Stomach smooth muscle (tissue), 2 donors: ENCODE measurements at regions not wholly inside any gene's neighbourhood (a gene's known extent, or its start where the extent isn't known, plus 50 kb on each side); places are given as distances from the start of the nearest gene placed in this dataset.
"Not testable (repeated sequence)": the region's sequence is repeated elsewhere in the genome, so short reads cannot be mapped to it uniquely, and the experiment has no call there.

Experiments used
- H3K27ac ChIP-seq: one replicate; pipeline ENCODE4 v1.7.0; 2013; ENCODE audit warnings: mild to moderate bottlenecking, low read length, inconsistent platforms
- H3K27me3 ChIP-seq, 2 donors: one replicate each; pipeline ENCODE4 v1.7.0; 2013; ENCODE audit warnings: low read length in 2 of 2; ENCODE audit not compliant: insufficient read depth in 2 of 2, control insufficient read depth in 1 of 2
- H3K36me3 ChIP-seq, 2 donors: one replicate each; pipeline ENCODE4 v1.7.0; 2013; ENCODE audit warnings: low read length in 2 of 2; ENCODE audit not compliant: control insufficient read depth in 2 of 2, insufficient read depth in 2 of 2
- H3K4me1 ChIP-seq: one replicate; pipeline ENCODE4 v1.7.0; 2013; ENCODE audit warnings: low read length; ENCODE audit not compliant: control insufficient read depth, insufficient read depth
- H3K4me3 ChIP-seq, 2 donors: one replicate each; pipeline ENCODE4 v1.7.0; 2013; ENCODE audit warnings: low read length in 2 of 2
- H3K9ac ChIP-seq, 2 donors: one replicate each; pipeline ENCODE4 v1.7.0; 2013; ENCODE audit warnings: low read length in 2 of 2, mild to moderate bottlenecking in 1 of 2
- H3K9me3 ChIP-seq, 2 donors: one replicate each; pipeline ENCODE4 v1.7.0; 2013; ENCODE audit warnings: low read length in 2 of 2; ENCODE audit not compliant: control insufficient read depth in 2 of 2
- donor health status: healthy.
- donor health status: Pancreatic carcinoma.

GRCh38 chr9:32045513-32045912, 338.9 kb upstream of the ACO1 start:
- Histone ChIP-seq H3K4me3 (no peak overlapping the region), H3K9ac (no peak overlapping the region), H3K4me1 (no peaks in the 10 kb centered on the region), H3K27ac (no peak overlapping the region), H3K27me3 (no peaks in the 10 kb centered on the region), H3K9me3 (no peaks in the 10 kb centered on the region), H3K36me3 (no peaks in the 10 kb centered on the region)

GRCh38 chr9:32067261-32067660, 317.2 kb upstream of the ACO1 start:
- Histone ChIP-seq H3K4me1 (no peaks in the 10 kb centered on the region), H3K4me3 (no peak overlapping the region), H3K9me3 (no peaks in the 10 kb centered on the region), H3K36me3 (no peaks in the 10 kb centered on the region), H3K27ac (no peak overlapping the region), H3K9ac (no peak overlapping the region), H3K27me3 (no peaks in the 10 kb centered on the region)

DNA sequence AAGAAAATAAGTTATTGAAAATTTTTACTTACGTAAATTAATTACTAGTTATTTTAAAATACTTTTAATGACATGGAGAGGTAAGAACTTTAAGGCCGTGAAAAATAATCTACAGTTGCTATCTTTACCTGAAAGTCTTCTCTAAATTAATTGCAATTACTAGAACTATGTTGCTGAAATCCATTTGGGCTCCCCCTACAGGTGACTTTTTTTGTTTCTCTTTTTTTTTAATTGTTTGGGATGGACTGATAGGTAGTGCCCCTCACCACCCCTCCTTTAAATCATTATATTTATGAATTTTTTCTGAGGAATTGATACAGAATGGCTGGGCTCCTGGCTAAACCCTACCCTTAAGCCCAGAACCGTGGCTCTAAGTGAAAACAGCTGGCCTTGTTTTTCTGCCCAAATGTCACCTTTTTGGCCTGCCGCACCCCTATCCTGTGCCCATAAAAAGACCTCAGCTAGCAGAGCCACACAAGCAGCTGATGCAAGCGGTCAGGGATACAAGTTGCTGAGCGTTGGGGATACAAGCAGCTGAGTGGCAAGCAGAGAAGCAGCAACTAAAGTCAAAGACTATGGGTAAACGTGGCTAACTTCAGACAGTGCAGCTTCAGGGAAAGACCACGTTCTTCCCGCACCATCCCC, 315.2 kb upstream of the ACO1 start:
- no peaks in the 10 kb centered on the region for H3K4me1 ChIP-seq
- no peak overlapping the region for H3K9ac ChIP-seq
- no peak overlapping the region for H3K4me3 ChIP-seq
- no peaks in the 10 kb centered on the region for H3K27me3 ChIP-seq
- H3K36me3 ChIP-seq: no peaks in the 10 kb centered on the region
- no peak overlapping the region for H3K27ac ChIP-seq
- no peaks in the 10 kb centered on the region for H3K9me3 ChIP-seq

- Histone ChIP-seq H3K27me3 (no peaks in the 10 kb centered on the region), H3K9ac (no peak overlapping the region), H3K4me1 (no peaks in the 10 kb centered on the region), H3K9me3 (peaks cover 0 to 2% of the 10 kb centered on the region in 2 donors), H3K4me3 (no peak overlapping the region), H3K27ac (no peak overlapping the region), H3K36me3 (no peaks in the 10 kb centered on the region)
Measured at GRCh38 chr9:32069969-32070368, 314.5 kb upstream of the ACO1 start.

DNA sequence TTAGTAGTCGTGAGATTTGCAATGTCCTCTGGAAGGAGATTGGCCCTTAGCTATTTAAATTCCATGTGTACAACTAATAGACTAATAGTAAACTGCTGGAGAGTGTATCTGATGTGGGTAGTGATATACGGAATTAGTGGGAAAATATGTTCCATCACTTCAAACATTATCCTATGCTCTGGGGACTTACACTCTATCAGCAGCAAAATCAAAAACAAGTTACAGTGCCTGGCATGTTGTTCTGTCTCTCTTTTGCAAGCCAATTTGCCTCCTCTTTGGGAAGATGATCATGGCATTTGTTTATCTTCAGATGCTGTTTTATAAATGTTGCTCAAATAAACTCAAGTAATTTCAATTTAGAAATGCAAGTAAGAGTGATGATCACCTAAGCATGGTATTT, 311.9 kb upstream of the ACO1 start:
- peaks cover 0 to 2% of the 10 kb centered on the region in 2 donors for H3K9me3 ChIP-seq
- H3K4me3 ChIP-seq: no peak overlapping the region
- no peaks in the 10 kb centered on the region for H3K36me3 ChIP-seq
- no peak overlapping the region for H3K27ac ChIP-seq
- no peak overlapping the region for H3K9ac ChIP-seq
- H3K4me1 ChIP-seq: no peaks in the 10 kb centered on the region
- no peaks in the 10 kb centered on the region for H3K27me3 ChIP-seq

DNA sequence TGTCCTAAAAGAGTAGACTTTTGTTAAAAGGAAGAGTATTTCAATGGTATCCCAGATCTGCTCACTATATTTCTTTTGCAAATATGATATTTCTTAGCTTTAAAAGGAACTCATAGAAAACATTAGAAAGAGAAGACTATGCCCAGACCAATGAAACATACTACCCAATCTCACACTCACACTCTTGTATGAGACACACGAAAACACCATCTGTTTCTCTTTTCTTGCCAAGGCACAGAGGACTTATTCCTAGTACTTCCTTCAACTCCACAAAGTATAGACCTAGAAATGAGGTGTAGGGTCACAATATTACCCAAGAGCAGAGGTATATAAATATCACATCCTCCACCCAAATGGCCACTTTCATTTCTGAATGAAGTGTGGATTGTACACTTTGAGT, 292.4 kb upstream of the ACO1 start:
- H3K4me3 ChIP-seq: no peak overlapping the region
- H3K27ac ChIP-seq: no peak overlapping the region
- H3K4me1 ChIP-seq: no peaks in the 10 kb centered on the region
- no peaks in the 10 kb centered on the region for H3K9me3 ChIP-seq
- H3K9ac ChIP-seq: no peak overlapping the region
- no peaks in the 10 kb centered on the region for H3K27me3 ChIP-seq
- no peaks in the 10 kb centered on the region for H3K36me3 ChIP-seq

GRCh38 chr9:32117291-32117690, 267.2 kb upstream of the ACO1 start:
- no peaks in the 10 kb centered on the region for H3K4me1 ChIP-seq
- H3K36me3 ChIP-seq: no peaks in the 10 kb centered on the region
- no peak overlapping the region for H3K9ac ChIP-seq
- no peak overlapping the region for H3K27ac ChIP-seq
- no peaks in the 10 kb centered on the region for H3K27me3 ChIP-seq
- peaks cover 0 to 3% of the 10 kb centered on the region in 2 donors for H3K9me3 ChIP-seq
- H3K4me3 ChIP-seq: no peak overlapping the region

DNA sequence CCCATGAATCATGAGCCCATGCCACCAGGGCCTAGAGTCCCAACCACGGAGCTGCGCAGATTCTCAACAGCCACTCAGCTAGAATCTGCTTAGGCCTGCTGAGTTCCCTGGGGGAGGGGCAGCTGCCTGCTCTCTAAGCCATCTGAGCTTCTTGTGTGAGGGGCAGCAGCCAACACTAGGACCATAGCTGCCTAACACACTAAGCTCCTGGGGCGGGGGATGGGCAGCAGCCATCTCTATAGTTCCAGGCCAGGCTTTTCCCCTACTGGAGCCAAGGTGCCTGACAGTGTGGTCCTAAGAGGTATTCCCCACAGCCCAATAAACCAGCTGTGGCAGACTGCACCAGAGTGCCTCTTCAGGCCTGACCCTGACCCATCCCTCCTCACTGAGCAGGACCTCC, 255.9 kb upstream of the ACO1 start:
- Histone ChIP-seq H3K4me3 (no peak overlapping the region), H3K9ac (no peak overlapping the region), H3K27me3 (peaks cover 0 to 3% of the 10 kb centered on the region in 2 donors), H3K9me3 (no peaks in the 10 kb centered on the region), H3K4me1 (no peaks in the 10 kb centered on the region), H3K36me3 (no peaks in the 10 kb centered on the region), H3K27ac (no peak overlapping the region)

GRCh38 chr9:32130709-32131108, 253.7 kb upstream of the ACO1 start:
- H3K4me3 ChIP-seq, H3K4me1 ChIP-seq, H3K27me3 ChIP-seq, H3K9ac ChIP-seq, H3K27ac ChIP-seq, H3K36me3 ChIP-seq, H3K9me3 ChIP-seq: not testable (repeated sequence)

DNA sequence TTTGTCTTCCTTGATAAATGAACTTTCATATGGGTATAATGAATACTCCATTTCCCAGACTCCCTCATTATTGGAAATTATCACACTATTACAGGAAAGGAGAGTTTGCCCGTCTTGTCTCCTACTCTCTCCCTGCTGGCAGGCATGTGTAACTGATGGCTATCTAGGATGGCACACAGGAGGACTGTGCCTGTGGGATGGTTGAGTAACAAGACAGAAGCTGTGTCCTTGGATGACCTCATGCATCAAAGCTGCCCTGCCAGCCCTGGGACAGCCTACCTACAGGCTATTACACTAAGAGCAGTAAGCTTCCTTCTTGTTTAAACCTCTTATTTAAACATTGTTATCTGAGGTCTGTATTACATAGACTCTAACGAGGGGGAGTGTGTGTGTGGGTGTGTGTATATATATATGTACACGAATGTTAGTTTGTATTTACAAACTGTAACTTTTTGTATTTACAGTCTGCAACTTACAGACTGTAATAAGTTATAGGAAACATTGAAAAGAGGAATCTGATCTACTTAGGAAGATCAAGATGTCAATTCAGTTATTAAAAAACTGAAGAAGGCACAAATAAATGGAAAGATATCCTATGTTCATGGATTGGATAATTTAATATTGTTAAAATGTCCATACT, 247.6 kb upstream of the ACO1 start:
- Histone ChIP-seq H3K9me3 (peaks cover 0 to 4% of the 10 kb centered on the region in 2 donors), H3K36me3 (no peaks in the 10 kb centered on the region), H3K27ac (no peak overlapping the region), H3K4me1 (no peaks in the 10 kb centered on the region), H3K4me3 (no peak overlapping the region), H3K27me3 (no peaks in the 10 kb centered on the region), H3K9ac (no peak overlapping the region)

DNA sequence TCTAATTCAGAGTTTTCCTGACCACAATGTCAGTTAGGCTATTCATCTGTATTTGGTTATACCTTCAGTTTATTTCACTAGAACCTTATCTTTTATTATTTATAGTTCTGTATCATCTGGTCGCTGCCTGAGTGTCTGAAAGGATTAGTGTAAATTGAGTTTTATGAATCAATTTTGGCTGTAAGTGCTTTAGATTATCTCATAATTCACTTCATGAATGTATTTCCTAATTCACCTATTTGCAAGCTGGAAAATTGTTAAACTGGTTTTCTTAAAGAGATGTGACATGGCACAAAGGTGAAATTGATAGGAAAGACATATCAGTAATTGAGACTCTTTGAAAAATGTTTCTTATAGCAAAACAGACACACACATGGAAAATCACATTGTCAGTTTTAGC, 242.4 kb upstream of the ACO1 start:
- H3K9ac ChIP-seq: no peak overlapping the region
- no peaks in the 10 kb centered on the region for H3K36me3 ChIP-seq
- H3K4me1 ChIP-seq: no peaks in the 10 kb centered on the region
- H3K4me3 ChIP-seq: no peak overlapping the region
- peaks cover 0 to under 1% of the 10 kb centered on the region in 2 donors for H3K9me3 ChIP-seq
- H3K27me3 ChIP-seq: no peaks in the 10 kb centered on the region
- no peak overlapping the region for H3K27ac ChIP-seq
